B cell (primary cell): ENCODE measurements at regions not wholly inside any gene's neighbourhood (a gene's known extent, or its start where the extent isn't known, plus 50 kb on each side); places are given as distances from the start of the nearest gene placed in this dataset.

Source experiments
- ATAC-seq: fragments of 200-7000 bp; cut with Tn5 transposase; one replicate; pipeline ENCODE4 v1.10.0; 2021; ENCODE audit warnings: low read depth, mild to moderate bottlenecking, moderate number of reproducible peaks, moderate library complexity
- CTCF ChIA-PET: fragments of 350-600 bp; sonication (Branson Sonifier 250); formaldehyde crosslinking; loops from one replicate; lab custom pipeline; 2021; ENCODE audit warnings: antibody characterized with exemption, inconsistent platforms; lab: Charles Lee
- POLR2A ChIA-PET: fragments of 350-600 bp; sonication (Branson Sonifier 250); formaldehyde crosslinking; loops from one replicate; lab custom pipeline; 2021; ENCODE audit warnings: antibody characterized with exemption; lab: Charles Lee
- DNase-seq: peaks from one replicate; pipeline ENCODE4 v3.0.0; 2013
- H2AFZ ChIP-seq: 2 replicates; pipeline ENCODE4 v1.6.1; 2012; ENCODE audit warnings: mild to moderate bottlenecking, low read depth, low read length; ENCODE audit not compliant: insufficient read depth, poor library complexity, severe bottlenecking
- H3K27ac ChIP-seq, 2 donors: 1 replicate in 1 of 2; 2 replicates in 1 of 2; pipeline ENCODE4 v1.5.1; 2012 to 2013; ENCODE audit warnings: low read length in 2 of 2, mild to moderate bottlenecking in 2 of 2, moderate library complexity in 1 of 2
- H3K27me3 ChIP-seq, 4 experiments: fragments of 200-600 bp in 1 of 4; sonication (generic) in 1 of 4; replicated peaks in 1 of 4; 1 replicate in 2 of 4; 2 replicates in 2 of 4; pipeline versions ENCODE4 v1.6.1 to v1.7.0; 2013 to 2016; ENCODE audit warnings: low read length in 3 of 4, mild to moderate bottlenecking in 2 of 4, mixed read lengths in 1 of 4, moderate library complexity in 1 of 4; ENCODE audit not compliant: insufficient read depth in 4 of 4, control insufficient read depth in 3 of 4; ENCODE audit errors: control extremely low read depth in 1 of 4
- H3K36me3 ChIP-seq, 2 experiments: replicated peaks in 1 of 2; 1 replicate in 1 of 2; 2 replicates in 1 of 2; pipeline versions ENCODE4 v1.6.1 to v1.7.1; 2013; ENCODE audit warnings: low read length in 1 of 2; ENCODE audit not compliant: insufficient read depth in 2 of 2, control insufficient read depth in 1 of 2; ENCODE audit errors: control extremely low read depth in 1 of 2, extremely low read depth in 1 of 2
- H3K4me1 ChIP-seq, 2 donors: fragments of 200-600 bp in 1 of 2; sonication (generic) in 1 of 2; 1 replicate in 1 of 2; 2 replicates in 1 of 2; pipeline versions ENCODE4 v1.5.1 to v1.6.1; 2013 to 2017; ENCODE audit warnings: low read length in 2 of 2; ENCODE audit not compliant: control insufficient read depth in 2 of 2, insufficient read depth in 2 of 2
- H3K4me2 ChIP-seq: replicated peaks from 2 replicates; pipeline ENCODE3; 2012; ENCODE audit warnings: mild to moderate bottlenecking, low read depth, low read length; ENCODE audit not compliant: poor library complexity, severe bottlenecking
- H3K4me3 ChIP-seq, 5 experiments: fragments of 200-600 bp in 1 of 5; sonication (generic) in 1 of 5; 1 replicate in 3 of 5; 2 replicates in 2 of 5; pipeline versions ENCODE4 v1.5.1 to v1.7.0; 2011 to 2016; ENCODE audit warnings: low read length in 4 of 5, mild to moderate bottlenecking in 4 of 5, low read depth in 2 of 5, control low read depth in 1 of 5, moderate library complexity in 1 of 5; ENCODE audit not compliant: insufficient read depth in 1 of 5; ENCODE audit errors: control extremely low read depth in 1 of 5, extremely low read depth in 1 of 5
- H3K79me2 ChIP-seq: fragments of 200-600 bp; sonication (generic); one replicate; pipeline ENCODE4 v1.6.0; 2016; ENCODE audit warnings: low read length; ENCODE audit not compliant: control insufficient read depth, insufficient read depth
- H3K9ac ChIP-seq: fragments of 200-600 bp; sonication (generic); 2 replicates; pipeline ENCODE4 v1.6.1; 2017; ENCODE audit warnings: mild to moderate bottlenecking, low read length, moderate library complexity
- H3K9me3 ChIP-seq, 3 donors: one replicate each; pipeline versions ENCODE4 v1.6.1 to v1.7.1; 2013; ENCODE audit warnings: low read length in 2 of 3; ENCODE audit not compliant: control insufficient read depth in 2 of 3, insufficient read depth in 1 of 3; ENCODE audit errors: control extremely low read depth in 1 of 3
- H4K20me1 ChIP-seq: 2 replicates; pipeline ENCODE4 v1.6.0; 2012; ENCODE audit warnings: mild to moderate bottlenecking, low read length; ENCODE audit not compliant: insufficient read depth, control insufficient read depth, poor library complexity, severe bottlenecking
- H3K27ac Mint-ChIP-seq: one replicate; pipeline ENCODE4 v1.8.0; 2021; ENCODE audit warnings: mixed read lengths
- H3K27me3 Mint-ChIP-seq: one replicate; pipeline ENCODE4 v1.8.0; 2021; ENCODE audit warnings: mixed read lengths
- H3K4me1 Mint-ChIP-seq: one replicate; pipeline ENCODE4 v1.8.0; 2021; ENCODE audit warnings: mixed read lengths
- H3K4me3 Mint-ChIP-seq: one replicate; pipeline ENCODE4 v1.8.0; 2021; ENCODE audit warnings: mixed read lengths
- H3K9me3 Mint-ChIP-seq: one replicate; pipeline ENCODE4 v1.8.0; 2022; ENCODE audit warnings: mixed read lengths; ENCODE audit not compliant: insufficient read depth
- EZH2 ChIP-seq: IDR thresholded peaks from 2 replicates; pipeline ENCODE4 v1.6.1; 2012; ENCODE audit warnings: borderline replicate concordance, low read depth, mild to moderate bottlenecking, moderate library complexity, low read length; ENCODE audit not compliant: insufficient read depth, poor library complexity, severe bottlenecking
- WGBS: methylation state at CpG from one replicate; pipeline ENCODE4 v1.1.5; 2013; ENCODE audit warnings: missing lambda C conversion rate; ENCODE audit not compliant: insufficient coverage; 5-methylcytosine and 5-hydroxymethylcytosine counted together
- intact Hi-C: fragments of 100-400 bp; cut with micrococcal nuclease; formaldehyde crosslinking; loops from one replicate; pipeline ENCODE4 v1.10.0; 2022
- TF ChIP-seq, protein P1 (sequence below): fragments of 200-600 bp; IDR thresholded peaks from one replicate; pipeline ENCODE4 v1.8.0; 2022; ENCODE audit warnings: antibody characterized with exemption, mild to moderate bottlenecking

DNA sequence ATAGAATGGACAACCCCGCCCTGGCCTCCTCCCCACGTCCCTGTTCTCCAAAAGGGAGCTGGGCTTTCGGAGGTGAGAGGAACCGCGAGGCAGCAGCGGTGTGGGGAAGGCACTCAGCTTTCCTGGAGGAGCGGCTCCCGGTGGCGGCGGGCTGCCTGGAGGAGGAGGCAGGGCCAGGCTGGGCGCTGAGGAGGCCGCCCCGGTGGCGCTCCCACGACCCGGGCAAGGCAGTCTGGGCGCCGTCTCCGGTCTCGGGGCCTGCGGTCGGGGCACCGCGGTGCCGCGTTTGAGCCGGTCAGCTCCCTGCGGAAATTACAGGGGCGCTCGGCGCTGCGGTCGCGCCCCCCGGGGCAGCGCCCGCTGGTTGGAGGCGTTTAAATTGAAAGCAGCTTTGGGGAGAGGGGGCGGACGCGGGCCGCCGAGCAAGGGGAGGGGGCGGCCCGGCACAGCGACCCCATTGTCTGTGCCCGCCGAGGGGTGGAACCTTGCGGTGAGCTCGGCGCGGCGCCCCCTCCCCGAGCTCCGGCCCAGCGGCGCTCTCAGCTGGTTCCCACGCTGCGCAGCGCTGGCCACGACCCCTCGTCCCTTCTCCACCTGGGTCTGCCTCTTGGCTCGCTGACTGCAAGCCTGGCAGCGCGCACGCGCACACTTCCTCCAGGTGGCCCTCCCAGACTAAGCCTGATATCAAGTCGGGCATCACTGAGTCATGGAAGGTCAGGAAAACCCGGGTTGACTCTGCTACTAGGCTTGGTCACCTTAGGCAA, 58.7 kb upstream of the DLX4 start:
- POLR2A ChIA-PET, result interaction anchor here (0.6 kb wide), 1 partner anchor 71 kb away, joined by 4 read pairs; no protein-coding TSS in a partner anchor
- Mint-ChIP-seq H3K4me3 (peak overlapping the region; percentile 34), H3K27ac (no peak overlapping the region), H3K4me1 (peaks cover 2% of the 10 kb centered on the region), H3K9me3 (no peaks in the 10 kb centered on the region), H3K27me3 (peaks cover 74% of the 10 kb centered on the region)
- Histone ChIP-seq H3K9me3 (peaks cover 0 to 7% (median 0%) of the 10 kb centered on the region in 3 donors), H3K36me3 (no peaks in the 10 kb centered on the region), H4K20me1 (no peaks in the 10 kb centered on the region), H3K4me2 (peak overlapping the region; percentile 44), H2AFZ (no peak overlapping the region), H3K9ac (no peak overlapping the region), H3K4me1 (peaks cover 0 to 6% of the 10 kb centered on the region in 2 donors), H3K27me3 (peaks cover 0 to 71% (median 16%) of the 10 kb centered on the region in 4 experiments), H3K4me3 (no peak overlapping the region), H3K79me2 (no peaks in the 10 kb centered on the region), H3K27ac (no peak overlapping the region)
- TF ChIP-seq EZH2, result no peak
- TF ChIP-seq, protein P1, sequence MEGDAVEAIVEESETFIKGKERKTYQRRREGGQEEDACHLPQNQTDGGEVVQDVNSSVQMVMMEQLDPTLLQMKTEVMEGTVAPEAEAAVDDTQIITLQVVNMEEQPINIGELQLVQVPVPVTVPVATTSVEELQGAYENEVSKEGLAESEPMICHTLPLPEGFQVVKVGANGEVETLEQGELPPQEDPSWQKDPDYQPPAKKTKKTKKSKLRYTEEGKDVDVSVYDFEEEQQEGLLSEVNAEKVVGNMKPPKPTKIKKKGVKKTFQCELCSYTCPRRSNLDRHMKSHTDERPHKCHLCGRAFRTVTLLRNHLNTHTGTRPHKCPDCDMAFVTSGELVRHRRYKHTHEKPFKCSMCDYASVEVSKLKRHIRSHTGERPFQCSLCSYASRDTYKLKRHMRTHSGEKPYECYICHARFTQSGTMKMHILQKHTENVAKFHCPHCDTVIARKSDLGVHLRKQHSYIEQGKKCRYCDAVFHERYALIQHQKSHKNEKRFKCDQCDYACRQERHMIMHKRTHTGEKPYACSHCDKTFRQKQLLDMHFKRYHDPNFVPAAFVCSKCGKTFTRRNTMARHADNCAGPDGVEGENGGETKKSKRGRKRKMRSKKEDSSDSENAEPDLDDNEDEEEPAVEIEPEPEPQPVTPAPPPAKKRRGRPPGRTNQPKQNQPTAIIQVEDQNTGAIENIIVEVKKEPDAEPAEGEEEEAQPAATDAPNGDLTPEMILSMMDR, result no peak
- ATAC-seq, result no peak
- intact Hi-C loops, result no loop called here
- CTCF ChIA-PET, result interaction anchor here (1.5 kb wide), 1 partner anchor 86 kb away, joined by 5 read pairs; no protein-coding TSS in a partner anchor
- 7% methylated on average over 67 of the region's 69 CpGs for WGBS
- no peak for DNase-seq

DNA sequence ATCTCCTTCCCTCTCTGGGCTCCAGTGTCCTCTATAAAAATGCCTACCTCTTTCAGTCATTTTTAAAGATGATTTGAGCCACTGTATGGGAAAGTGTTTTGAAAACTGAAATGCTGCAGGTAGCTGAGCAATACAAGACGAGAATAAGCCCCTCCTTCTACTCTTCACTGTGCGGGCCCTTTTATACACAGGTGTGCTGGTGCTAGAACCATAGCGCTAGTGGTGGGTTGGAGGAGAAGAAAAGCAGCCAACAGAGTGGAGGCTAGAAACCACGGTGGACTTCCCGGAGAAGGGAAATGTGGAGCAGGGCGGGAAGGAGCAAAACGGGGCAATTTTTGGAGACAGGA, 58.2 kb upstream of the DLX4 start:
- peaks cover 0 to 6% of the 10 kb centered on the region in 2 donors for H3K4me1 ChIP-seq
- CTCF ChIA-PET, result interaction anchor here (1.5 kb wide), 1 partner anchor 86 kb away, joined by 5 read pairs; no protein-coding TSS in a partner anchor
- no peak overlapping the region for H3K27ac ChIP-seq
- peaks cover 2% of the 10 kb centered on the region for H3K4me1 Mint-ChIP-seq
- H3K9ac ChIP-seq, result no peak overlapping the region
- H3K27me3 ChIP-seq, result peaks cover 0 to 66% (median 16%) of the 10 kb centered on the region in 4 experiments
- H4K20me1 ChIP-seq, result no peaks in the 10 kb centered on the region
- no peak overlapping the region for H3K4me3 Mint-ChIP-seq
- no peaks in the 10 kb centered on the region for H3K79me2 ChIP-seq
- no peak overlapping the region for H2AFZ ChIP-seq
- peak overlapping the region; percentile 44 for H3K4me2 ChIP-seq
- POLR2A ChIA-PET, result interaction anchor here (0.5 to 0.6 kb wide), 2 partner anchors 71 to 796 kb away, joined by 4 to 5 read pairs; no protein-coding TSS in a partner anchor
- H3K9me3 Mint-ChIP-seq, result no peaks in the 10 kb centered on the region
- no peaks in the 10 kb centered on the region for H3K36me3 ChIP-seq
- ATAC-seq, result no peak
- H3K27ac Mint-ChIP-seq, result no peak overlapping the region
- DNase-seq, result no peak
- H3K27me3 Mint-ChIP-seq, result peaks cover 72% of the 10 kb centered on the region
- 62% methylated on average over 5 of the region's 7 CpGs for WGBS
- TF ChIP-seq EZH2, result no peak
- TF ChIP-seq, protein P1, result no peak
- peaks cover 0 to 7% (median 0%) of the 10 kb centered on the region in 3 donors for H3K9me3 ChIP-seq
- H3K4me3 ChIP-seq, result no peak overlapping the region
- intact Hi-C loops, result no loop called here
